ENCODE measurements at regions not wholly inside any gene's neighbourhood (a gene's known extent, or its start where the extent isn't known, plus 50 kb on each side); places are given as distances from the start of the nearest gene placed in this dataset.

GRCh38 chr17:69719474-69720048 is 305.1 kb downstream of the MAP2K6 start:
- TF ChIP-seq RFX5 (IDR thresholded peaks at IDR 0.05; ENCODE audit: low read length) (no peak), POLR2AphosphoS5 (IDR thresholded peaks at IDR 0.05; ENCODE audit: low read depth, low read length) (no peak), MAX (IDR thresholded peaks at IDR 0.05; ENCODE audit: low read depth) (no peak), RAD21 (IDR thresholded peaks at IDR 0.05; ENCODE audit: low read length) (no peak), CTCF (IDR thresholded peaks at IDR 0.05) (no peak; the same call in 1 of the 2 replicates), REST (IDR thresholded peaks at IDR 0.05; ENCODE audit: low read depth, low read length) (no peak), EP300 (IDR thresholded peaks at IDR 0.05; ENCODE audit: borderline replicate concordance in 1 of 2, low read depth in 1 of 2, low read length in 1 of 2) (no peak), RCOR1 (IDR thresholded peaks at IDR 0.05; ENCODE audit: low read length) (no peak), GATA2 (CRISPR knock-in tag; IDR thresholded peaks at IDR 0.05) (no peak)
- TF ChIP-seq, protein P1, sequence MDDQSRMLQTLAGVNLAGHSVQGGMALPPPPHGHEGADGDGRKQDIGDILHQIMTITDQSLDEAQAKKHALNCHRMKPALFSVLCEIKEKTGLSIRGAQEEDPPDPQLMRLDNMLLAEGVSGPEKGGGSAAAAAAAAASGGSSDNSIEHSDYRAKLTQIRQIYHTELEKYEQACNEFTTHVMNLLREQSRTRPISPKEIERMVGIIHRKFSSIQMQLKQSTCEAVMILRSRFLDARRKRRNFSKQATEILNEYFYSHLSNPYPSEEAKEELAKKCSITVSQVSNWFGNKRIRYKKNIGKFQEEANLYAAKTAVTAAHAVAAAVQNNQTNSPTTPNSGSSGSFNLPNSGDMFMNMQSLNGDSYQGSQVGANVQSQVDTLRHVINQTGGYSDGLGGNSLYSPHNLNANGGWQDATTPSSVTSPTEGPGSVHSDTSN (IDR thresholded peaks at IDR 0.05), result no peak

All from SK-N-SH (cell line).